GM10248 (cell line): ENCODE measurements at regions not wholly inside any gene's neighbourhood (a gene's known extent, or its start where the extent isn't known, plus 50 kb on each side); places are given as distances from the start of the nearest gene placed in this dataset.

Source experiments
- CTCF ChIA-PET: fragments of 300-600 bp; sonication (Branson Sonifier 250); formaldehyde crosslinking; extraction: SDS; loops from one replicate; lab custom pipeline; 2021; ENCODE audit warnings: antibody characterized with exemption; lab: Yijun Ruan, JAX
- POLR2A ChIA-PET: fragments of 350-650 bp; sonication (Branson Sonifier 250); formaldehyde crosslinking; extraction: SDS; loops from one replicate; lab custom pipeline; 2020; ENCODE audit warnings: antibody characterized with exemption; lab: Yijun Ruan, JAX
- DNase-seq: peaks from one replicate; pipeline ENCODE4 v3.0.0; 2012; ENCODE audit errors: extremely low spot score
- TF ChIP-seq, protein P1 (sequence below): IDR thresholded peaks from 2 replicates; pipeline ENCODE4 v1.5.1; 2012; ENCODE audit warnings: mild to moderate bottlenecking, low read depth; ENCODE audit errors: extremely low read depth, missing control alignments, control extremely low read depth

- CTCF ChIA-PET = no interaction called here
Measured at GRCh38 chr2:195406886-195407603, 250.0 kb upstream of the SLC39A10 start.

GRCh38 chr2:195404651-195405050, 252.4 kb upstream of the SLC39A10 start:
- TF ChIP-seq, protein P1, sequence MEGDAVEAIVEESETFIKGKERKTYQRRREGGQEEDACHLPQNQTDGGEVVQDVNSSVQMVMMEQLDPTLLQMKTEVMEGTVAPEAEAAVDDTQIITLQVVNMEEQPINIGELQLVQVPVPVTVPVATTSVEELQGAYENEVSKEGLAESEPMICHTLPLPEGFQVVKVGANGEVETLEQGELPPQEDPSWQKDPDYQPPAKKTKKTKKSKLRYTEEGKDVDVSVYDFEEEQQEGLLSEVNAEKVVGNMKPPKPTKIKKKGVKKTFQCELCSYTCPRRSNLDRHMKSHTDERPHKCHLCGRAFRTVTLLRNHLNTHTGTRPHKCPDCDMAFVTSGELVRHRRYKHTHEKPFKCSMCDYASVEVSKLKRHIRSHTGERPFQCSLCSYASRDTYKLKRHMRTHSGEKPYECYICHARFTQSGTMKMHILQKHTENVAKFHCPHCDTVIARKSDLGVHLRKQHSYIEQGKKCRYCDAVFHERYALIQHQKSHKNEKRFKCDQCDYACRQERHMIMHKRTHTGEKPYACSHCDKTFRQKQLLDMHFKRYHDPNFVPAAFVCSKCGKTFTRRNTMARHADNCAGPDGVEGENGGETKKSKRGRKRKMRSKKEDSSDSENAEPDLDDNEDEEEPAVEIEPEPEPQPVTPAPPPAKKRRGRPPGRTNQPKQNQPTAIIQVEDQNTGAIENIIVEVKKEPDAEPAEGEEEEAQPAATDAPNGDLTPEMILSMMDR = no peak
- ChIA-PET CTCF (interaction anchor here (1.4 to 3.0 kb wide), 3 partner anchors 10 to 255 kb away, joined by 3 to 10 read pairs (median 8); no protein-coding TSS in a partner anchor), POLR2A (no interaction called here)
- no peak for DNase-seq

More at GRCh38 chr2:195406886-195407603, 250.0 kb upstream of the SLC39A10 start:
- TF ChIP-seq, protein P1 = no peak
- POLR2A ChIA-PET = no interaction called here
- no peak for DNase-seq

- ChIA-PET POLR2A (no interaction called here), CTCF (interaction anchor here (0.7 kb wide), 1 partner anchor 18 kb away, joined by 3 read pairs; no protein-coding TSS in a partner anchor)
- TF ChIP-seq, protein P1 = no peak
- no peak for DNase-seq
Measured at GRCh38 chr2:195396479-195396878, 260.5 kb upstream of the SLC39A10 start.

- POLR2A ChIA-PET = no interaction called here
- CTCF ChIA-PET = interaction anchor here (1.0 kb wide), 1 partner anchor 8 kb away, joined by 3 read pairs; no protein-coding TSS in a partner anchor
- TF ChIP-seq, protein P1 = no peak
- no peak for DNase-seq
Measured at GRCh38 chr2:195395362-195395761, 261.7 kb upstream of the SLC39A10 start.

DNA sequence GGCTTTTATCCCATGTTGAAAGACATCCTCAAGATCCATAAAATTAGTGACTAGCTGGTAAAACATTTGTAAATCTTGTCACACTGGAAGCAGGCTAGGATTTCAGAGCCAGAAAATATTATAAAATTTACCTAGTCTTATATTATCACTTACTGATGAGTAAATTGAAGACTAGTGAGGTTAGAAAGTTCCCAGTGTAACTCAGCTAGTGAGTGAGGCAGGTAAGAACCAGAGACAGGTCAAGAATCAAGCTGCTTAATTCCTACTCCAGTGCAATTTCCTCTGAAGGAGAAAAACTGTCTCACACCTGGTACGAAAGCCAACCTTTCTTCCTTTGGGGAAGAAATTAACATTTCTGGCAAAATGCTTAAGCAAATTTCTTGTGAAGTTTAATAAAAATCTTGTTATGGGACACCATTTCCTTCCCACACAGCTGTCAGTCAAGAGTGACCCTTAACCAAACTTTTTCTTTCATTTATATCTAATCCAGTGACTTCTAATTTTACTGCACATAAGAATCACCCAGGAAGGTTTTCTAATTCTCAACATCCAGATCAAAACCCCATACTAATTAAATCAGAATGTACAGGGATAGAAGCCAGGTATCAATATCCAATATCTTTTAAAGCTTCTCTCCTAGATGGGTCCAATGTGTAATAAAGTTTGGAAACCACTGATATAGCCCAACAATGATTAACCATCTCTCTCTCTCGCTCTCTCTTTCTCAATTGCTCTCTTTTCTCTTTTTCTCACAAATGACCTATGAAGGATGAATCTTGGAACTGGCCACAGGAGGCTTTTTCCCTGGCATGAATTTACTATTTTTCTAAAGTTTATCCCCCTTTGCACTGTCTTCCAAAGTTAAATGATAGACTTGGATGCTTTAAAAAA, 264.3 kb upstream of the SLC39A10 start:
- TF ChIP-seq, protein P1 = no peak
- POLR2A ChIA-PET = no interaction called here
- no peak for DNase-seq
- CTCF ChIA-PET = interaction anchor here (0.9 to 1.3 kb wide), 3 partner anchors 11 to 267 kb away, joined by 3 read pairs; no protein-coding TSS in a partner anchor

DNA sequence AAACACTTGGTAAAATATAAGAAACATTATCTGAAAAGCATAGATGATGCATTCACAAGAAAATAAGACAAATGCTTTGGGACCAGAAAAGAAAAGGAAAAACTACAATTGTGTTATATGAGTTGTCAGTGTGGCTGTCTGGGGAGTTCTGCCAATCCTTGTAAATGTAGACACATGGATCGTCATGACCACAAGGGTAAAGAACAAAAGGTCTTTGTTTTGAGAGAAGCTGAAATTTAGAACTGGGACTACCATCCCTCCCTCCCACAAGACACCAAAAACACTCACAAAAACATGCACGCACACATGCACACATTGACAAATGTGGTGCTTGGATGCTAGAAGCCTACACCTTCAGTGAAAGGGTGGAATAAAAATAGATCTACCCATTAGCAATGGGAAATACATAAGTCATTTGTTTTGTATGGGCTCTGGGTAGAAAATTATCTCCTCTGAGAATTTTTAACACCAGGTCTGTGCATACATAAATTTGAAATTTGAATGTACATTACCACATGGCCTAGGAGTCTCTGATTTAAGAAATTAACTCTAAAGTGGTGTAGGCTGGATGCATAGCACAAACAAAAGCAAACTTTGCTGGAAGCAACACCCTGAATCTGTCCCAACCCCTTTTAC, 266.2 kb upstream of the SLC39A10 start:
- no peak for DNase-seq
- POLR2A ChIA-PET = no interaction called here
- TF ChIP-seq, protein P1 = no peak
- CTCF ChIA-PET = no interaction called here
